ENCODE measurements at regions not wholly inside any gene's neighbourhood (a gene's known extent, or its start where the extent isn't known, plus 50 kb on each side); places are given as distances from the start of the nearest gene placed in this dataset.

GRCh38 chr2:103798291-103798690 lies 1036.5 kb downstream of the TMEM182 start:
- no peaks in the 10 kb centered on the region for H3K27me3 ChIP-seq (replicated peaks)
- DNase-seq = no peak
- no peak overlapping the region for H3K27ac ChIP-seq
- in situ Hi-C loops (cut with HindIII; ENCODE audit: low pct_ligation_motif_present, low sequenced_read_pairs) = no loop called here
- H3K4me3 ChIP-seq (ENCODE audit: low read depth, low read length) = no peak overlapping the region
- no peaks in the 10 kb centered on the region for H3K36me3 ChIP-seq (replicated peaks)
- no peak for TF ChIP-seq CTCF (IDR thresholded peaks at IDR 0.05; ENCODE audit: low read depth, low read length, missing control alignments)

GRCh38 chr2:103804013-103804412 lies 1042.2 kb downstream of the TMEM182 start:
- Histone ChIP-seq H3K4me3 (ENCODE audit: low read depth, low read length) (no peak overlapping the region), H3K36me3 (replicated peaks) (no peaks in the 10 kb centered on the region), H3K27ac (no peak overlapping the region), H3K27me3 (replicated peaks) (no peaks in the 10 kb centered on the region)
- no peak for TF ChIP-seq CTCF (IDR thresholded peaks at IDR 0.05; ENCODE audit: low read depth, low read length, missing control alignments)
- in situ Hi-C loops (cut with HindIII; ENCODE audit: low pct_ligation_motif_present, low sequenced_read_pairs) = no loop called here
- DNase-seq = no peak

- in situ Hi-C loops (cut with HindIII; ENCODE audit: low pct_ligation_motif_present, low sequenced_read_pairs) = no loop called here
- H3K27ac ChIP-seq = no peak overlapping the region
- no peak overlapping the region for H3K4me3 ChIP-seq (ENCODE audit: low read depth, low read length)
- H3K36me3 ChIP-seq (replicated peaks) = no peaks in the 10 kb centered on the region
- no peak for TF ChIP-seq CTCF (IDR thresholded peaks at IDR 0.05; ENCODE audit: low read depth, low read length, missing control alignments)
- no peaks in the 10 kb centered on the region for H3K27me3 ChIP-seq (replicated peaks)
- no peak for DNase-seq
Observed at GRCh38 chr2:103805746-103806145, 1043.9 kb downstream of the TMEM182 start.

GRCh38 chr2:103808814-103809213 lies 1045.1 kb upstream of the POU3F3 start:
- Histone ChIP-seq H3K27ac (no peak overlapping the region), H3K27me3 (replicated peaks) (no peaks in the 10 kb centered on the region), H3K4me3 (ENCODE audit: low read depth, low read length) (no peak overlapping the region), H3K36me3 (replicated peaks) (no peaks in the 10 kb centered on the region)
- no peak for TF ChIP-seq CTCF (IDR thresholded peaks at IDR 0.05; ENCODE audit: low read depth, low read length, missing control alignments)
- in situ Hi-C loops (cut with HindIII; ENCODE audit: low pct_ligation_motif_present, low sequenced_read_pairs) = no loop called here
- DNase-seq = no peak

GRCh38 chr2:103809415-103809814 lies 1044.5 kb upstream of the POU3F3 start:
- no peak for TF ChIP-seq CTCF (IDR thresholded peaks at IDR 0.05; ENCODE audit: low read depth, low read length, missing control alignments)
- no peak for DNase-seq
- in situ Hi-C loops (cut with HindIII; ENCODE audit: low pct_ligation_motif_present, low sequenced_read_pairs) = no loop called here
- no peak overlapping the region for H3K27ac ChIP-seq
- no peaks in the 10 kb centered on the region for H3K36me3 ChIP-seq (replicated peaks)
- H3K27me3 ChIP-seq (replicated peaks) = no peaks in the 10 kb centered on the region
- no peak overlapping the region for H3K4me3 ChIP-seq (ENCODE audit: low read depth, low read length)

GRCh38 chr2:103809941-103810441 lies 1043.9 kb upstream of the POU3F3 start:
- DNase-seq = no peak
- H3K27me3 ChIP-seq (replicated peaks) = no peaks in the 10 kb centered on the region
- H3K4me3 ChIP-seq (ENCODE audit: low read depth, low read length) = no peak overlapping the region
- no peak for TF ChIP-seq CTCF (IDR thresholded peaks at IDR 0.05; ENCODE audit: low read depth, low read length, missing control alignments)
- H3K36me3 ChIP-seq (replicated peaks) = no peaks in the 10 kb centered on the region
- no peak overlapping the region for H3K27ac ChIP-seq
- in situ Hi-C loops (cut with HindIII; ENCODE audit: low pct_ligation_motif_present, low sequenced_read_pairs) = no loop called here
